Inflammatory macrophage treated with lipopolysaccharide for 1 hour (primary cell): ENCODE measurements at regions not wholly inside any gene's neighbourhood (a gene's known extent, or its start where the extent isn't known, plus 50 kb on each side); places are given as distances from the start of the nearest gene placed in this dataset.
"Not testable (repeated sequence)": the region's sequence is repeated elsewhere in the genome, so short reads cannot be mapped to it uniquely, and the experiment has no call there.

Experiments used
- DNase-seq, 2 donors: peaks; one replicate each; pipeline ENCODE4 v3.0.0-alpha.2; 2020 to 2022

GRCh38 chr16:31581065-31581464 lies 53.4 kb downstream of the AHSP start:
- DNase-seq, result not testable (repeated sequence)

GRCh38 chr16:31601737-31602384 lies 74.2 kb downstream of the AHSP start:
- DNase-seq, result not testable (repeated sequence)

- no peak for DNase-seq
These were observed 90.4 kb downstream of the AHSP start for GRCh38 chr16:31618130-31618529.

- no peak for DNase-seq
These were observed 108.7 kb downstream of the AHSP start for GRCh38 chr16:31636433-31636832.

GRCh38 chr16:31641279-31641678 lies 113.6 kb downstream of the AHSP start:
- DNase-seq, result no peak

- DNase-seq, result not testable (repeated sequence)
These were observed 128.0 kb downstream of the AHSP start for GRCh38 chr16:31655674-31656073.

GRCh38 chr16:31664683-31665482 lies 137.2 kb downstream of the AHSP start:
- no peak for DNase-seq

- DNase-seq, result no peak
These were observed 147.0 kb downstream of the AHSP start for GRCh38 chr16:31674686-31675085.

- no peak for DNase-seq
These were observed 149.0 kb downstream of the AHSP start for GRCh38 chr16:31676731-31677130.

- DNase-seq, result no peak
These were observed 151.1 kb downstream of the AHSP start for GRCh38 chr16:31678649-31679325.

GRCh38 chr16:31689331-31689730 lies 161.6 kb downstream of the AHSP start:
- DNase-seq, result not testable (repeated sequence)

- not testable (repeated sequence) for DNase-seq
These were observed 164.6 kb downstream of the AHSP start for GRCh38 chr16:31692338-31692737.

GRCh38 chr16:31693733-31694132 lies 166.0 kb downstream of the AHSP start:
- no peak for DNase-seq

- DNase-seq, result no peak
These were observed 166.8 kb downstream of the AHSP start for GRCh38 chr16:31694461-31694860.

GRCh38 chr16:31695667-31696066 lies 168.0 kb downstream of the AHSP start:
- DNase-seq, result peak; percentile 33 to 72

GRCh38 chr16:31696968-31697743 lies 169.5 kb downstream of the AHSP start:
- DNase-seq, result peak; percentile 13 to 35

- DNase-seq, result no peak
These were observed 170.0 kb downstream of the AHSP start for GRCh38 chr16:31697744-31698125.

GRCh38 chr16:31698901-31699300 lies 171.2 kb downstream of the AHSP start:
- no peak for DNase-seq

GRCh38 chr16:31699601-31700000 lies 171.9 kb downstream of the AHSP start:
- DNase-seq, result no peak

- no peak for DNase-seq
These were observed 172.5 kb downstream of the AHSP start for GRCh38 chr16:31700200-31700529.

- DNase-seq, result peak; percentile 47 to 79
These were observed 172.8 kb upstream of the ZNF267 start for GRCh38 chr16:31700530-31701388.

- DNase-seq, result no peak
These were observed 171.9 kb upstream of the ZNF267 start for GRCh38 chr16:31701734-31702133.
